Neuronal stem cell (in vitro differentiated cells): ENCODE measurements at regions not wholly inside any gene's neighbourhood (a gene's known extent, or its start where the extent isn't known, plus 50 kb on each side); places are given as distances from the start of the nearest gene placed in this dataset.
A peak's percentile ranks its signal among the peaks of the same experiment; 100 is the strongest.

Source experiments
- DNase-seq: peaks from one replicate; pipeline ENCODE4 v3.0.0-alpha.2; 2013; ENCODE audit warnings: low spot score
- H2AFZ ChIP-seq: one replicate; pipeline ENCODE4 v1.6.1; 2013; ENCODE audit warnings: mild to moderate bottlenecking, low read length, inconsistent platforms
- H2AK5ac ChIP-seq: 2 replicates; pipeline ENCODE4 v1.6.1; 2013; ENCODE audit warnings: low read depth, mild to moderate bottlenecking, inconsistent platforms, low read length, moderate library complexity, mixed read lengths
- H2BK120ac ChIP-seq: 2 replicates; pipeline ENCODE4 v1.6.1; 2013; ENCODE audit warnings: low read depth, mild to moderate bottlenecking, inconsistent platforms, low read length, moderate library complexity, mixed read lengths
- H2BK12ac ChIP-seq: one replicate; pipeline ENCODE4 v1.6.1; 2013; ENCODE audit warnings: low read length, inconsistent platforms
- H2BK15ac ChIP-seq: 2 replicates; pipeline ENCODE4 v1.6.1; 2013; ENCODE audit warnings: mild to moderate bottlenecking, low read length, inconsistent platforms, mixed read lengths
- H2BK5ac ChIP-seq: one replicate; pipeline ENCODE4 v1.6.1; 2013; ENCODE audit warnings: inconsistent platforms, mild to moderate bottlenecking, low read length, moderate library complexity
- H3K14ac ChIP-seq: one replicate; pipeline ENCODE4 v1.6.1; 2013; ENCODE audit warnings: low read length, inconsistent platforms
- H3K18ac ChIP-seq: 2 replicates; pipeline ENCODE4 v1.6.1; 2013; ENCODE audit warnings: low read length, inconsistent platforms
- H3K23ac ChIP-seq: 2 replicates; pipeline ENCODE4 v1.6.1; 2013; ENCODE audit warnings: low read depth, mild to moderate bottlenecking, mixed read lengths, low read length, inconsistent platforms; ENCODE audit not compliant: poor library complexity
- H3K27ac ChIP-seq: replicated peaks from 3 replicates; pipeline ENCODE4 v1.5.1; 2013; ENCODE audit warnings: low read length, inconsistent platforms
- H3K27me3 ChIP-seq, 3 experiments: 2 replicates each; pipeline ENCODE4 v1.6.1; 2013; ENCODE audit warnings: low read length in 3 of 3, mild to moderate bottlenecking in 2 of 3, inconsistent platforms in 1 of 3, low read depth in 1 of 3, mixed read lengths in 1 of 3, moderate library complexity in 1 of 3; ENCODE audit not compliant: control insufficient read depth in 3 of 3, insufficient read depth in 3 of 3
- H3K36me3 ChIP-seq, 2 donors: replicated peaks in 1 of 2; 2 replicates each; pipeline ENCODE4 v1.6.1; 2013; ENCODE audit warnings: low read length in 2 of 2; ENCODE audit not compliant: control insufficient read depth in 2 of 2, insufficient read depth in 2 of 2
- H3K4ac ChIP-seq: 2 replicates; pipeline ENCODE4 v1.6.1; 2013; ENCODE audit warnings: inconsistent platforms, mild to moderate bottlenecking, low read length, moderate library complexity
- H3K4me1 ChIP-seq, 2 donors: 1 replicate in 1 of 2; 2 replicates in 1 of 2; pipeline ENCODE4 v1.6.1; 2013; ENCODE audit warnings: low read length in 2 of 2, low read depth in 1 of 2; ENCODE audit not compliant: control insufficient read depth in 2 of 2, insufficient read depth in 1 of 2
- H3K4me2 ChIP-seq: one replicate; pipeline ENCODE4 v1.6.1; 2013; ENCODE audit warnings: mild to moderate bottlenecking, low read length, inconsistent platforms; ENCODE audit not compliant: insufficient read depth, poor library complexity, severe bottlenecking
- H3K4me3 ChIP-seq, 2 donors: 2 replicates each; pipeline ENCODE4 v1.5.1; 2013; ENCODE audit warnings: low read length in 2 of 2, mild to moderate bottlenecking in 2 of 2, inconsistent platforms in 1 of 2, moderate library complexity in 1 of 2
- H3K79me1 ChIP-seq: one replicate; pipeline ENCODE4 v1.6.1; 2013; ENCODE audit warnings: low read depth, mild to moderate bottlenecking, inconsistent platforms, low read length, moderate library complexity
- H3K9ac ChIP-seq: one replicate; pipeline ENCODE4 v1.6.1; 2013; ENCODE audit warnings: mild to moderate bottlenecking, low read depth, low read length, inconsistent platforms; ENCODE audit not compliant: poor library complexity
- H3K9me3 ChIP-seq, 2 donors: replicated peaks in 1 of 2; 2 replicates each; pipeline versions ENCODE3 to v1.6.1; 2013; ENCODE audit warnings: low read length in 2 of 2, mild to moderate bottlenecking in 2 of 2, inconsistent platforms in 1 of 2, low read depth in 1 of 2, mixed read lengths in 1 of 2, moderate library complexity in 1 of 2; ENCODE audit not compliant: control insufficient read depth in 2 of 2, insufficient read depth in 1 of 2
- H4K8ac ChIP-seq: one replicate; pipeline ENCODE4 v1.6.1; 2013; ENCODE audit warnings: low read depth, mild to moderate bottlenecking, inconsistent platforms, low read length, moderate library complexity
- H4K91ac ChIP-seq: one replicate; pipeline ENCODE4 v1.6.1; 2013; ENCODE audit warnings: low read length, low read depth, mild to moderate bottlenecking, inconsistent platforms; ENCODE audit not compliant: poor library complexity
- WGBS, 2 donors: extraction: QIAGEN DNeasy Blood & Tissue Kit; methylation state at CpG; one replicate each; pipeline ENCODE4 v1.1.7; 2013; ENCODE audit warnings: missing lambda C conversion rate in 2 of 2, mixed read lengths in 1 of 2; ENCODE audit not compliant: insufficient read length in 2 of 2, insufficient replicate concordance in 1 of 2; ENCODE audit errors: extremely low coverage in 2 of 2; 5-methylcytosine and 5-hydroxymethylcytosine counted together

GRCh38 chr4:1502501-1502886 is 96.3 kb upstream of the NKX1-1 start:
- no peaks in the 10 kb centered on the region for H3K79me1 ChIP-seq
- peaks cover 0 to 17% (median 0%) of the 10 kb centered on the region in 3 experiments for H3K27me3 ChIP-seq
- H2BK5ac ChIP-seq = no peak overlapping the region
- H3K27ac ChIP-seq = no peak overlapping the region
- DNase-seq = no peak
- no peak overlapping the region for H4K91ac ChIP-seq
- no peak overlapping the region for H3K9ac ChIP-seq
- H3K4me2 ChIP-seq = no peak overlapping the region
- H2BK15ac ChIP-seq = no peak overlapping the region
- peak overlapping the region; percentile 98 for H3K14ac ChIP-seq
- no peak overlapping the region for H3K4ac ChIP-seq
- peak overlapping the region; percentile 85 for H3K18ac ChIP-seq
- no peak overlapping the region for H2AFZ ChIP-seq
- H3K23ac ChIP-seq = no peak overlapping the region
- H2BK120ac ChIP-seq = no peak overlapping the region
- no CpG with 5 or more reads among the region's 16 CpGs for WGBS, 2 donors
- no peaks in the 10 kb centered on the region for H3K36me3 ChIP-seq
- H3K4me1 ChIP-seq = peaks cover 3 to 12% of the 10 kb centered on the region in 2 donors
- H2AK5ac ChIP-seq = peak overlapping the region; percentile 97
- peaks cover 0 to 2% of the 10 kb centered on the region in 2 donors for H3K9me3 ChIP-seq
- H3K4me3 ChIP-seq = no peak overlapping the region
- H4K8ac ChIP-seq = no peak overlapping the region
- H2BK12ac ChIP-seq = no peak overlapping the region

- peaks cover under 1 to 11% of the 10 kb centered on the region in 2 donors for H3K4me1 ChIP-seq
- H3K4me2 ChIP-seq = no peak overlapping the region
- H2AFZ ChIP-seq = no peak overlapping the region
- peak overlapping the region; percentile 17 for H3K18ac ChIP-seq
- H3K79me1 ChIP-seq = no peaks in the 10 kb centered on the region
- no peak overlapping the region for H3K23ac ChIP-seq
- H2AK5ac ChIP-seq = peak overlapping the region; percentile 97
- no peaks in the 10 kb centered on the region for H3K36me3 ChIP-seq
- peaks cover 0 to 15% (median 0%) of the 10 kb centered on the region in 3 experiments for H3K27me3 ChIP-seq
- H3K27ac ChIP-seq = no peak overlapping the region
- H3K14ac ChIP-seq = no peak overlapping the region
- H2BK5ac ChIP-seq = peak overlapping the region; percentile 87
- no CpG with 5 or more reads among the region's 23 CpGs for WGBS, 2 donors
- no peak overlapping the region for H4K91ac ChIP-seq
- H4K8ac ChIP-seq = no peak overlapping the region
- no peak overlapping the region for H3K4ac ChIP-seq
- no peak overlapping the region for H3K9ac ChIP-seq
- no peak overlapping the region for H2BK15ac ChIP-seq
- no peak for DNase-seq
- H2BK120ac ChIP-seq = no peak overlapping the region
- no peak overlapping the region for H2BK12ac ChIP-seq
- H3K9me3 ChIP-seq = peaks cover 0 to 2% of the 10 kb centered on the region in 2 donors
- H3K4me3 ChIP-seq = no peak overlapping the region
Observed at GRCh38 chr4:1501754-1502500, 95.7 kb upstream of the NKX1-1 start.

GRCh38 chr4:1500966-1501753 is 94.9 kb upstream of the NKX1-1 start:
- Histone ChIP-seq H3K36me3 (no peaks in the 10 kb centered on the region), H3K18ac (peak overlapping the region; percentile 64), H3K27ac (no peak overlapping the region), H3K79me1 (no peaks in the 10 kb centered on the region), H3K4ac (no peak overlapping the region), H2AFZ (no peak overlapping the region), H3K4me2 (no peak overlapping the region), H3K27me3 (peaks cover 0 to 15% (median 0%) of the 10 kb centered on the region in 3 experiments), H3K9ac (no peak overlapping the region), H4K91ac (no peak overlapping the region), H2BK120ac (no peak overlapping the region), H2BK12ac (no peak overlapping the region), H3K14ac (no peak overlapping the region), H3K23ac (peak overlapping the region; percentile 95), H2BK5ac (peak overlapping the region; percentile 87), H3K4me3 (no peak overlapping the region), H2AK5ac (peak overlapping the region; percentile 90), H3K9me3 (peaks cover 0 to 2% of the 10 kb centered on the region in 2 donors), H4K8ac (no peak overlapping the region), H2BK15ac (peak overlapping the region; percentile 85), H3K4me1 (peaks cover 0 to 5% of the 10 kb centered on the region in 2 donors)
- WGBS, 2 donors = no CpG with 5 or more reads among the region's 15 CpGs
- no peak for DNase-seq
